Putamen (tissue), 1 donor: ENCODE measurements at regions not wholly inside any gene's neighbourhood (a gene's known extent, or its start where the extent isn't known, plus 50 kb on each side); places are given as distances from the start of the nearest gene placed in this dataset.

ENCODE experiments used
- DNase-seq: peaks from one replicate; pipeline ENCODE4 v3.0.0-alpha.2; 2016; ENCODE audit warnings: low spot score

GRCh38 chr17:54836723-54837462 is 63.8 kb upstream of the TOM1L1 start:
- no peak for DNase-seq

GRCh38 chr17:54838651-54839421 is 61.8 kb upstream of the TOM1L1 start:
- DNase-seq: no peak

GRCh38 chr17:54839447-54839846 is 61.2 kb upstream of the TOM1L1 start:
- DNase-seq: no peak

DNA sequence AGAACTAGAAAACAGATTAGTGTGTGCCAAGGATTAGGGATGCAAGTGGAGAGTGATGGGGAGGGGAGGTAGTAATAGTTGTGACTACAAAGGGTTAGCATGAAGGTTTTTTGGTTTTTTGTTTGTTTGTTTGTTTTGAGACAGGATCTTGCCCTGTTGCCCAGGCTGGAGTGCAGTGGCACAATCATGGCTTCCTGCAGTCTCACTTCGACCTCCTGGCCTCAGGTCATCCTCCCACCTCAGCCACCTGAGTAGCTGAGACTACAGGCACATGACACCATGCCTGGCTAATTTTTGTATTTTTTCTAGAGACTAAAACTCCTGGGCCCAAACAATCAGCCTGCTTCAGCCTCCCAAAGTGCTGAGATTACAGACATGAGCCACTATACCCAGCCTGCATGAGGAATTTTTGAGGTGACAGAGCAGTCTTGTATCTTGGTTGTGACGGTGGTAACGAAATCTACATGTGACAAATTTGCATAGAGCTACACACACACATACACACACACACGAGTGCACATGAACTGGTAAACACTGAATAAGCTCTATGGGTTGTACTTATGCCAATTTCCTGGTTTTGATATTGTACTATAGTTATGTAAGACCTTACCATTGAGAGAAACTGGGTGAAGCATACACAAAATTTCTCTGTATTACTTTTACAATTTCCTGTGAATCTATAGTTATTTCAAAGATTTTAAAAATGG is 59.6 kb upstream of the TOM1L1 start:
- DNase-seq: no peak

GRCh38 chr17:54841656-54842055 is 59.0 kb upstream of the TOM1L1 start:
- no peak for DNase-seq

GRCh38 chr17:54844233-54844632 is 56.4 kb upstream of the TOM1L1 start:
- DNase-seq: no peak

DNA sequence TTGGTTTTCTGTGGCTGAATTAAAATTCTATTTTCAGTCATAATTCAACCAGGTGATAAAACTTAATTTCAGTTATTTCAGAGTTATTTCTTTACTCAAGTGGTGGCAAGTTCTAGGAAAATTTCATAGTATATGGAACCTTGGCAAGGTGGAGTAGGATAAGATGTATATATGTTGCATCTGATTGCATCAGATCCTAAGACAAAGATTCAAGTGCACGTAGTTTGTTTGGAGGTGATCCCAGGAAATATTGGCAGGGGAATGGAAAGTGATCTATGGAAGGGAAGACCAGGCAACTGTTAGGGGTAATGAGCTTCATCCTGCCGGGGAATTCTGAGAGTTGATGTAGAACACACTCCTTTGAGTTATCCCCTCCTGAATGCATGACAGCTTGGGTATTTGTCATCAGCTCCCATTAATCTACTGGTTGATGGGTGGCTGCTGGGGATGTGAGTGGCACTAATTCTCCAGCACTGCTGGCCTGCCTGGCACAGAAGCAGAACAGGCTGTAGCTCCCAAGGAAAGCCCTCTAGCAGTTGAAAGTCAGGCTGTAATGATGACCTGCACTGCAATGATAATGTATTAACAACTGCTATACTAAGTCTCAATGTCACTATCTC is 52.2 kb upstream of the TOM1L1 start:
- DNase-seq: no peak

DNA sequence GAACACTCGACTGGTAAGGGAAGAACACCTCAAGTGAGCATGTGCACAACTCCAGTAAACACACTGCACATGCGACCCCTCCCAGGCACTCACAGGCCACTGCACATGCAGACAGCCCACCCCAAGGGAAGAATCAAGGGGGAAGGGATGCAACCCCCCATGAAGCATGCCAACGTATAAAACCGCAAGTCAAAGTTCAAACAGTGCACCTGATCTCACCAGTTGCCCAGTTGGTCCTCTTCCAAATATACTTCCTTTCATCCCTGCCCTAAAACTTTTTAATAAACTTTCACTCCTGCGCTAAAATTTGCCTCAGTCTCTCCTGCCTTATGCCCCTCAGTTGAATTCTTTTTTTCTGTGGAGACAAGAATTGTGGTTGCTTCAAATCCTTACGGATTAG is 51.0 kb upstream of the TOM1L1 start:
- DNase-seq: no peak
